ENCODE measurements at regions not wholly inside any gene's neighbourhood (a gene's known extent, or its start where the extent isn't known, plus 50 kb on each side); places are given as distances from the start of the nearest gene placed in this dataset.
A peak's percentile ranks its signal among the peaks of the same experiment; 100 is the strongest.

GRCh38 chr10:42943025-42943818, 133.6 kb upstream of the RET start:
- DNase-seq (ENCODE audit: low spot score), result peak; percentile 34
- intact Hi-C loops (cut with DNase I), result no loop called here
- no peak for ATAC-seq

- DNase-seq (ENCODE audit: low spot score), result no peak
- intact Hi-C loops (cut with DNase I), result no loop called here
- no peak for ATAC-seq
Measured at GRCh38 chr10:42948040-42948439, 128.8 kb upstream of the RET start.

- DNase-seq (ENCODE audit: low spot score), result no peak
- intact Hi-C loops (cut with DNase I), result no loop called here
- no peak for ATAC-seq
Measured at GRCh38 chr10:42949287-42949686, 127.6 kb upstream of the RET start.

- ATAC-seq (no peak), DNase-seq (ENCODE audit: low spot score) (no peak)
- intact Hi-C loops (cut with DNase I), result no loop called here
Measured at GRCh38 chr10:42950606-42951485, 126.0 kb upstream of the RET start.

DNA sequence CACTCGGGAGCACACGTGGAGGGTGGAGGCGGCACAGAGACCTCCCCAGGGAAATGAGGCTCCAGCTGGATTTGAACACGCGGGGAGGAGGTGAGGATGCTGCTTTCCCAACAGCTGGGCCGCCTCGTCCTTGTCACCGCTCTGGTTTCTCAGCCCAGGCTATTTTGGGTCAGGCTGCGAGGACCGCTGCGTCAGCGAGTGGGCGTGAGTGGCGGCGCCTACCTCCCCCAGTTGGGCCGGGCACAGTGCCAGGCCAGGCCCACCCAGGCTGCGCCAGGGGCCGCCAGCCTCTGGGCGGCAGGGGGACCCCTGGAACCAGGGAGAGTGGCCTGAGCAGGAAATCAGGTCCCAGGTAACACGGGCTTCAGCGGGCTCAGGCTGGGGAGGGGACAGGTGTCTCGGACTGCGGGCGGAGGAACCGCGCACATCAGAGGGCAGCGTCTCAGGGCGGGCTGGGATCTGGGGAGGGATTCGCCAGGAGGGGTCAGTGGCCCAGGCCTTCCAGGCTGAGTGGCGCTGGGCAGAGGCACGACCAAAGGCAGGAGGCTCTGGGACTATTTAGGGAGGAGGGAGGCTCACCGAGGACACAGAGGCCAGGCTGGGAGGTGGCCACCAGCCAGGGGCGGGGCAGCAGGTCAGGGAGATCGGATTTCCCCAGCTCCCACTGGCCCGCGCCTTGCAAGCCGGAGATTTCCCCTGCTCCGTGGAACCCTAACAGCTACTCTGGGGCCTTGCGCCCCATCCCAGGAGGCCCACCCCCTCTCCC, 125.2 kb upstream of the RET start:
- DNase-seq (ENCODE audit: low spot score) (peak; percentile 55), ATAC-seq (peak; percentile 29)
- intact Hi-C loops (cut with DNase I), result no loop called here

GRCh38 chr10:42952349-42952748, 124.5 kb upstream of the RET start:
- peak; percentile 44 for ATAC-seq
- intact Hi-C loops (cut with DNase I), result no loop called here
- DNase-seq (ENCODE audit: low spot score), result peak; percentile 46

DNA sequence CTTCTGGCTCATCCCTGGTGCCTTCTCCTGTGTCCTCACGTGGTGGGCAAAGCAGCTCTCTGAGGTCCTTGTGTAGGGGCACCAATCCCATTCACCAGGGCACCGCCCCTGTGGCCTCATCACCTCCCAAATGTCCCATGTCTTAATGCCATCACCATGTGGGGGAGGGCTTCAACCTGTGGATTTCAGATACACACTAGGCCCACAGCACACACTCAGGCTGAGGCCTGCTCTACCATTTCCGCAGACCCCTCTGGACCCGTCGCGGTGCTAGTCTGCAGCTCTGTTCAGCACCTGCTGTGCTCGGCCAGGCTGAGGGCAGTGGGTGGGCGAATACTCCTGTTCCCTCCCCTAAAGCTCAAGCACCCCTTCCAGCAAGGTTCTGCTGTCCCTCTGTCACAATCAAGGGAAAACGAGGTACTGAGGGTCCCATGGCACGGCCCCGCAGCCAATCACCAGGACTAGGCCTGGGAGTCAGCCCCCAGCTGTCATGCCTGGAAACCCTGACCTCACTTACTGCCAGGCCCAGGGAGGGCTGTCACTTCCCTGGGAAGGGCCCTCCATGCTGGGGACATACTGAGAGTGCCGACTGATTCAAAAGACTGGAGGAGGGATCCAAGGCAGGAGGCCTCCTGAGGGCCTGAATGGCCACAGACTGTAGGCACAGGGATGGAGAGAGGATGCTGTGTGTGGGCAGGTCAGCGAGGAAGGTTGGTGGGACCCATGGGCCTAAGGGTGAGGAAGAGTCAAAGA, 123.8 kb upstream of the RET start:
- ATAC-seq (peak; percentile 14), DNase-seq (ENCODE audit: low spot score) (peak; percentile 45)

DNA sequence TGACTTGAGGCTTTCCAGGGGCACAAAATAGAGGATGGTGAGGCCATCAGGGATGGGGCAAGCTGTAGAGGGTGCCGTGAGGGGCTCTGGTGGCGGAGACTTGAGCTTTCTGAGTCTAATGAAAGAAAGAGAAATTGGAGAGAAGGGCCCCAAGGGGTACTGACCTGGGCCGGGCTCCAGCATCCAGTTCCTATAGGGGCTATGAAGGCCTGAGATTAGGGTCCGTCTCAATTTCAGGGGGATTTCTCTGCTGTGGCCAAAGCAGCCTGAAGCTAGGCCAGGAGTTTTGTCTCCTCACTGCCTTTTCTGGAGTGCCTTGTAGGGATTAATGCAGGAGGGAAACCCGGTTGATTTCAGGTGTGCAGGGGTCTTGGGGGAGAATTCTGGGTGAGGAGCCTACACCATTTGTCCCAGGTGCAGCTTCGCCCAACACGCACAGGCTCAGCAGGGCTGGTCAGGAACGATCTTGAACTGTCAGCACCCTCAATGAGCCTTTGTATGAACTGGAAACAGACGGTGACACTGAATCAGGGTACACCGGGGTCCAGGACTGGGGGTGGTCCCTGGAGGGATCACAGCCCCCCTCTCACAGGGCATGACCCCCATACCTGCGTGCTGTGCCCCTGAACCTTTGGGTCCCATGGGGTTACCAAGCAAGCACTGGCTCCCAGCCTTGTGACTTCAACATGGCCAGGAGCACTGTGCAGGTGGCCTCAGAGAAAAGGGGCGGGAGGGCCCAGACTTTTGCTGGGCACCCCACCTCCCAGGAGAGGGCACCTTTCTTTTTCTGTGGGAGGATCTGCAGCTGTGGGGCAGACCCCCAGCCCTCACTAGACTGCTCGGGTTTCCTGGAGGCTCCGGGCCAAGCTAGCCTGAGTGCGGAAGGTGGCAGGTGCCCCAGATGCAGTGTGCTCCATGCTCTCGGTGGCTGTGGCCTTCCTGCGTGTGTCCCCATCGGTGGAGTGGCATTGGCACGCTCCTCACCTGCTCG, 122.9 kb upstream of the RET start:
- intact Hi-C loops (cut with DNase I), result no loop called here
- ATAC-seq (no peak), DNase-seq (ENCODE audit: low spot score) (peak; percentile 23)

More for the DNA sequence above, 123.8 kb upstream of the RET start:
- intact Hi-C loops (cut with DNase I), result no loop called here

DNA sequence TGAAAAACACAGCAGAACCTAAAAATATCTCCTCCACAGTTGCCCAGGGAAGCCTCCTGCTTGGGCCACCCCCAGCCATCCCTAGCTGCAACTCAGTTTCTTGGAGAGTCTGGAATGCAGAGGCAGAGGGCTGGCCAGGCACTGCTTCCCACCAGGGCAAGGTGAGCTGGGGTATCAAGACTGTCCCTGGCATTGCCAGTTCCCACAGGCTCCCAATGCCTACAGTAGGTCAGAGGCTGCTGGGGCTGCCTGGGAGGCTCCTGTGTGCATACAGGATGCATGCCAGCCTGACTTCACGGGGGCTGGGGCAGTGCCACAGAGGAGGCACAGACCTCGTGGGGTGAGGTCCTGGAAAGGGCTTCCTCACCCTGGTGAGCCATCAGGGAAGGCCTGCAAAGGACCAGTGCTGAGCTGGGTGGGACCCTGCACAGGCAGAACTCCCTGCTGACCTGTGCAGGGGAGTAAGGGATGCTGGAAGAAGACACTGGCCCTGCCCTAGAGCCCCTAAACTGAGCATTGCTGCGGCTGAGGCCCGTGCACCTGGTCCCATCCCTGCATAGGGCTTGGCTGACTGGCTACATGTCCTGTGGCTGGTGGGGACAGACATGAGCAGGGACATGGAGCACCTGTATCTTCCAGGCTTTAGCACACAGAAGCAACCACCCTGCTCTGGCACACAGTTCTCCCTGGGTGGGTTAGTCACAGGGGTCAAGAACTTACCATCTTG, 121.9 kb upstream of the RET start:
- ATAC-seq, result no peak
- intact Hi-C loops (cut with DNase I), result no loop called here
- no peak for DNase-seq (ENCODE audit: low spot score)

GRCh38 chr10:42955493-42955889, 121.4 kb upstream of the RET start:
- intact Hi-C loops (cut with DNase I), result no loop called here
- DNase-seq (ENCODE audit: low spot score), result peak; percentile 28
- no peak for ATAC-seq

- intact Hi-C loops (cut with DNase I), result no loop called here
- ATAC-seq (no peak), DNase-seq (ENCODE audit: low spot score) (no peak)
Measured at GRCh38 chr10:42956045-42956444, 120.8 kb upstream of the RET start.

DNA sequence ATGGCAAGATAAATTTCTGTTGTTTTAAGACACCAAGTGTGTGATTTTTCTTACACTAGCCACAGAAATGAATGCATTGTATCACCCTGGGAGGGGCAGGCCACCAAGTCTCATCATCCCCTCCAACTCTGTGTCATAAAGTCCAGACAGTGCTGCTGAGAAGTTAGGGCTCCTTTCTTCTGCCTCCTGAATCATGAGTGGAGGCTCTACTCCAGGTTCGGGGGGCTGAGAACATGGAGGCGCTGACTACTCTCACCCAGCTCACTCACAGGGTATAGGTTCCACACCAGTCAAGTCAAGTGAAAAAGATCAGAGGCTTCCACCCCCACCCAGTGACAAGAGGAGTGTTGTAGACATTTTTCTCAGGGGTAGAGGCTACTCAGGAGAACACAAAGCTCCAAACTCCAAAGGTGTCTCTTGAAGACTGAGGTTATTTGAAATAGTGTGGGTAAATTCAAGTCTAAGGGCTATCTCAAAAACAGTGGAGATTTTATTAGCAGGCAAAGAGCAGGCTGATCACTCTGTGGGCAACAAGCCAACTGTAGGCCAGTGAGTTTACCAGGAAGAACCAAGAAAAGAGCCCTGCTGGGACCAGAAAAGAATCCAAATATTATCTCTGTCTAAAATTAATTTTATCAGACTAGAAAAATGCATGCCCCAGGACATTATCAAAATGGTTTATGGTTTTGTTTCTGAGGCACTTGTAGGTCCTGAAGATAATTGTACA, 118.6 kb upstream of the RET start:
- intact Hi-C loops (cut with DNase I), result no loop called here
- ATAC-seq (no peak), DNase-seq (ENCODE audit: low spot score) (no peak)

DNA sequence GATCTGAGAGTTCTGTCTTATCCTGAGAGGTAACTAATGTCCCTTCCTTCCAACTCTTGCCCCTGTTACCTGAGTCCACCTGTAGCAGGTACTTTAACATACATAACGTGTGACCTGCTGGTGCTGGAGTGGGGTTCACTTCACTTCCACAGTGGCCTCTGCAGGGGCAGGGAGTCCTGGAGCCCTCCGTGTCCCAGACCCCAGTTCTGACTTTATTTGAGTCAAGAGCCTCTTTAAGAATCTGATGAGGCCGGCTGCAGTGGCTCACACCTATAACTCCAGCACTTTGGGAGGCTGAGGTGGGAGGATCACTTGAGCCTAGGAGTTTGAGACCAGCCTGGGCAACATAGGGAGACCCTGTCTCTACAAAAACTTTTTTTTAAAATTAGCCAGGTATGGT, 117.0 kb upstream of the RET start:
- intact Hi-C loops (cut with DNase I), result no loop called here
- DNase-seq (ENCODE audit: low spot score), result no peak
- no peak for ATAC-seq

- ATAC-seq (no peak), DNase-seq (ENCODE audit: low spot score) (peak; percentile 30)
- intact Hi-C loops (cut with DNase I), result no loop called here
Measured at GRCh38 chr10:42960491-42960990, 116.3 kb upstream of the RET start.

- ATAC-seq (peak; percentile 39), DNase-seq (ENCODE audit: low spot score) (no peak)
- intact Hi-C loops (cut with DNase I), result no loop called here
Measured at GRCh38 chr10:42960991-42961795, 115.7 kb upstream of the RET start.

DNA sequence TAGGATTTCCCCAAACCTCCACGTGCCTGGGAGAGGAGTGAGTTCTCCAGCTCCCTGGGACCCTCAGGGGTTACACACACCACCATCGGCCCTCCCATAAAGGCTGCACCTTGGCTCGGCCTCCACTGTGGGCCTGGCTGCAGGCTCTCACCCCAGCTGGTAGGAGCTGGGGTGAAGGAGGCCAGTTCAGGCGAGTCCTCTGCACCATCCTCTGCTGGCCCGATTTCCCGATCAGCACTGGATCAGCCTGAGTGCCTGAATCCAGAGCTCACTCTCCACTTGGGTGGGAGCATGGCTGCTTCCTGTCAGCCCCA, 115.1 kb upstream of the RET start:
- DNase-seq (ENCODE audit: low spot score), result peak; percentile 40
- ATAC-seq, result peak; percentile 30
- intact Hi-C loops (cut with DNase I), result no loop called here

Data from sciatic nerve (tissue), 2 donors.